NCI-H2081 treated with DMSO at 0.1 percent for 48 hours (cell line): ENCODE measurements at regions not wholly inside any gene's neighbourhood (a gene's known extent, or its start where the extent isn't known, plus 50 kb on each side); places are given as distances from the start of the nearest gene placed in this dataset.

Experiments used
- DNase-seq: peaks from one replicate; lab custom pipeline; 2025; lab: John Stamatoyannopoulos, UW

DNA sequence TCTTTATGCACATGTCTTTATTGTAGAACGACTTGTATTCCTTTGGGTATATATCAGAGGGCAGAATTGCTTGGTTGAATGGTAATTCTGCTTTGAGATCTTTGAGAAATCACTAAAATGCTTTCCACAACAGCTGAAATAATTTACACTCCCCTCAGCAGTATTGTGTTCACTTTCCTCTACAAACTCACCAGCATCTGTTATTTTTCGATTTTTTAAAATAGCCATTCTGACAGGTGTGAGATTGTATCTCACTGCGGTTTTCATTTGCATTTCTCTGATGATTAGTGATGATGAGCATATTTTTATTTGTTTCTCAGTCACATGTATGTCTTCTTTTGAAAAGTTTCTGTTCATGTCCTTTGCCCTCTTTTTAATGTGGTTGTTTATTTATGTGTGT lies 459.8 kb downstream of the PABPC4L start:
- DNase-seq, result no peak

DNA sequence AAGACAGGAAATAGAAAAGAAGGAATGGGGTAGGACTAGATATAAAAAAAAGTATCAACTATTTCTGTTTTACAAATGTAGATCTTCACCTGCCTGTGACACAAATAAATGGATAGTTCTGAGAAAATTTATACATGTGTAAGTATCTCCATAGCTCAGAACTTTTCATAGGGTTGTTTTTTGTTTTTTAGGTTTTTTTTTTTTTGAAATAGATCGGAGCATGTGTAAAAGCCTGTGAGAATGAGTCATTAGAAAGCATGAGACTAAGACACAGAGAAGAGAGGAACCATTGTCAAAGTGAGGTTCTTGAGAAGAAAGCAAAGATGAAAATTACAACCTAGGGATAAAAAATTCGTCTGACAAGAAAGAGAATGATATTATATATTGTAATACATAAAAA lies 481.6 kb downstream of the PABPC4L start:
- DNase-seq, result no peak

DNA sequence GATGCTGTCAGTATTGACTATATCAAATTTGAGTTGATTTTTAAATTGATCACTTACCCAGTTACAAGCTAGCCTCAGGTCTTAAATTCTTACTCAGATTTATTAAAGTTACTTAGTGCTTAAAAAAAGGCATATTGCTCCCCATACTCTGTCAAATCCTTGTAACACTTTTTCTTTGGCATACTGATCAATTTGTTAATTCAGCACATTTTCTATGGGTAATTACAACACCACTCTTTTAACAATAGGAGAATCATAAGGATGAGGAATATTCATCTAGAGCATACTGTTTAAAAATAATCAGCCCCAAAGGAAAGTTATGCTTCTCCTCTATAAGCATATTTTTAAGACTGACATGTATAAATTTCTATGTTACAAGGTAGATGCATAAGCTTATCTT lies 482.5 kb downstream of the PABPC4L start:
- no peak for DNase-seq

DNA sequence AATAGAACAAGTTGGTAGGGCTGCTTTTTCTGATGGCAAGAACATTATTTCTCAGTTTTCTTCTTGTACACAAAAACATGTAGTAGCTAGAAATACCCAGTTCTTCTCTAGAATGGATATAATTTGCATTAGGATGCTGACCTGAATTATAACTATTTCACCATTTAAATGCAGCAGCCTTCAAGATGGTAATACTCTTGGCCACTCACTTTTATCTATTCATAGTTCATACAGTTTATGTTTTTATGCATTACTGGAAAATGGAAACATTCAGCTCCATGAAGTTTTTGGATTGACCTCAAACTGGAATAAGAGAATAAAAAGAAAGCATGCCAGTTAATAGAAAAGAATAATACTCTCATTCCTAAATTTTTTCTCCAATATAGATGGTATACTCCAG lies 487.4 kb downstream of the PABPC4L start:
- DNase-seq, result no peak

DNA sequence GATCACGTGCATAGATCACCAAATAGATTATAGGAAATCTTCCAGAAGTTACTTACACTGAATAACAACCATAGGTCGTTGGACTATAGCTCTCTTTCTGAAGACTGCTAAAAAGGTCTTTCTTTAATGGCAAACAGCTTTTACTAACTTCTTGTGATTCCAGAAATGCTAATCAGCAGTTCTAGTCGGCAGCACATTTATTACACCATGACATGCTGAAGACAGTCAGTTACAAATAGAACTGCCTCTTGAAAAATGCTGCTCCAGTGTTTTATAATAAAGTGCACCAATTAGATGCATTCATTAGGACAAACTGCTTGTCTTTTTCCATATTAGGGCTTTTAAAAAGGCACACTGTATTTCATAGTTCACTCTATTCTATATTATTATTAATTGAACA lies 488.2 kb downstream of the PABPC4L start:
- no peak for DNase-seq

DNA sequence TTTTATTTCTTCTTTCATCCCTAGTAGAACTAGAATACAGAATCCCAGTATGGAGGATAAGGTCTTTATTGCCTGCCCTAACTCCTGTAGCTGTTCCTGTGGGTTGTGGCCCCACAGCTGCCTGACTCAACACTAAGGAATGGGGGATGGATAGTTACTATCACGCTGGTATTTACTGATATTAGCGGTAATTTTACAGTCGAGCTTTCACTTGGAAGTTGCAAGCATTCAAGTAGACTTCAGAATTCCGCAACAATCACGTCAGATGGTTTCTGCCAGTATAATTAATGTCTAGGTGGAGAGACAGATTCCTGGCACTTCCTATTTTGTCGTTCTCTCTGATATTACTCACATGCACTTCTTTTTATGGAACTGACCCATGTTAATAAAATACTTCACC lies 489.8 kb downstream of the PABPC4L start:
- no peak for DNase-seq

DNA sequence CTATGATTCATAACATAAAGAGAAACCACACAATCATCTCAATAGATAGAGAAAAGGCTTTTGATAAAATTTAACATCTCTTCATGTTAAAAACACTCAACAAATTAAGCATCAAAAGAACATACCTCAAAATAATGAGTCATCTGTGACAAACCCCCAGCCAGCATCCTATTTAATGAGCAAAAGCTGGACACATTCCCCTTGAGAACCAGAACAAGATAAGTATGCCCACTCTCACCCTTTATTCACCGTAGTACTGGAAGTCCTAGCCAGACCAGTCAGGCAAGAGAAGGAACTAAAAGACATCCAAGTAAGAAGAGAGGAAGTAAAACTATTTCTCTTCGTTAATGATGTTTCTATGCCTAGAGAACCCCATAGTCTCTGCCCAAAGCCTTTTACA lies 507.2 kb downstream of the PABPC4L start:
- DNase-seq, result no peak

DNA sequence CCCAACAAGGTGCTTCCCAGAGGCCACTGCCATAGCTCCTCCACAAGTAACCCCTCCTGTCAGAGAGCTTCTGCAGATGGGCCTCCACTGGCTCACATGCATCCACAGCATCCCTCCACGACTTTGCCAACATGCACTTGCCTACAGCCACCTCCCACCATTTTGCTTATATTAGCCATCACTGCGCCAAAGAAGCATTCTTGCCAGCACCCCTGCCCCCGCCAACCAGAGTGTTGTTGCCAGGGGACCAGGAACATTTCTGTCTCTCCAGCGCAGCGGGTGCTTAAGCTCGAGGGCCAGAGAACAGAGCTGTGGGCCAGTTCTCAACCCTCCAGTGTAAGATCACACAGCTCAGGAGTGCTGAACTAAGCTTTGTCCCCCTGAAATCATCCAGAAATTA lies 517.6 kb downstream of the PABPC4L start:
- no peak for DNase-seq

DNA sequence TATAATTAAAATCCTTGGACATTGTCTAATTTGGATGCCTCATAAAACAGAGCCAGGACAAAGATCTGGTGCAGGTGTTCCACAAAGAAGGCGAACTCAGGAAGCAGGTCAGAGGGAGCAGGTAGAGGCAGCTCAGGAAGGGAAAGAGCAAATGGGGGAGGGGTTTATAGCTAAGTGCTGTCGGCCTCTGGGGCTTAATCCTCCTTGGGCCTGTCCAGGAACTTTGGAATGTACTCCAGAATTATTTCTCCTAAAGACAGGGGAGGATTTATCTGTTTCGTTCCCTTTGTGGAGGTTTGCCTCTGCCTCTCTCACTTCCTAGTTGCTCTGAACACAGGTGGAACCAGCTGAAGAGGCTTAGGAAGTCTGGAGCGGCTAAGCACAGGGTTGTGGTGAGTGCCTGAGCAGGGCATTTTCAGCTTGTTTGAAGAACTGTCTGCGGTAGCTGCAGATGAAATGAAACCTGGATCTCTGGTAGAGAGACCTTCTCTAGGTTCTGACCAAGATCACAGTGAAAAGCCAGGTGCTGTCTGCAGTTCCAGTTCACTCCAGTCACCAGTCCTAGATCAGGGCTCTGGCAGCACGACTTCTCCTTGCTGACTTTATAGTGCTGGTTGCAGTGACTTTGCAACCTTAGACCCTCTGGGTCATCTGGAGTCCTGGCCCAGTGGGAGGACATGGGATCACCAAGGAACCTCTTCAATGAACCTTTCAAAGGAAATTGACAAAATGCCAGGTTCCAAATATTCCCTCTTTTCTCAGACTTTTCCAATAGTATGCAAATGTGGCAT lies 519.2 kb downstream of the PCDH10 start:
- DNase-seq, result no peak

DNA sequence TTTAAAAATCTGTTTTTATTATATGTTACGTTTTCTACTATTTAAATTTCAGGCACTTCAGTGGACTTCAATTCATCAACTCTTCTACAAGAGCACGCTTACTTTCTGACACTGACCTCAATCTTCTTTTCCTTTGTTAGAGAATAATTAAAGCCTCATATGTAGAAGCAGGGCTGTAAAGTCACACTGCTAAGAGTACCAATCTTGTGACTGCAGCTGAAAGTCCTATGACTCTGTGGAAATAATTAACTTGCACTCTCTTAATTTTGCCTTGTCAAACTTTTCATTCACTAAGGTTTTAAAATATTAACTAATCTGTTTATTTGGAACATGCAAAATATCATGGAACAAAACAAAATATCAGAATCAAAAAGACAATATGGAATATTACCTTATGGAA lies 498.1 kb downstream of the PCDH10 start:
- no peak for DNase-seq

DNA sequence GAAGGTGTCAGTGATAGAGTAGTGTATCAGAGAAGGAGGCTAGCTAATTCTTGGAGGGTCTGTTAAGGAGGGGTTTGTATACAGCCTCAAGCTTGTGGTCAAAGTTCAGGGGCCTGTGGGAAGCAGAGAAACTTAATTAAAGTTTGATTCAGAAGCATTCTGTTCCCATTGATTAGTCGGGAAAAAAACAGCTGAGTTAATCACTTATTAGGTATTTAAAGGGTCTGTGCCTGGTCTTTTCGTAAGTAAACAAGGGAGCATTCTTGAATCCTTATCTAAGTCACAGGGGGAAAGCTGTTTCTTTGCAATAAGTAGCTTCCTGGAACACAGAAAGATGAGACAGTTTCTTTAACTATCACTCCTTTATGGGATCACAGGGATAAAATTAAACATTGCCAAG lies 492.1 kb downstream of the PCDH10 start:
- DNase-seq, result no peak

DNA sequence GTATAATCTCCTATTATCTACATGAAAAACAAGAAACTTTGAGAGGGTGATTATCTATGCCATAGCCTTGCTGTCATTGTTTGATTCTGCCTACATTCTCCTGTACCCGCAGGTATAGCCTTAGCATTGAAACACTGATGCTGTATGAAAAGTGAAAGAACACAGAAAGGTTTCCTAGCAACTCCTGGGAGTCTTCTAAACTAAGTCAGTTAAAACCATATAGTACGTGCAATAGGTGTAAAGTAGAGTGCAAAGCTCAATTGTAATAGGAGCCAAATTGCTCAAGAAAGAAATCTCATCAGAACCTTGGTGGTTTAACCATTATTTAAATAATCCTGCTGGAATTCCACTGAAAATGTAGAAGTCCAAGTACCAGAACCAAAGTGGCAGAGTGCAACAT lies 489.7 kb downstream of the PCDH10 start:
- no peak for DNase-seq

DNA sequence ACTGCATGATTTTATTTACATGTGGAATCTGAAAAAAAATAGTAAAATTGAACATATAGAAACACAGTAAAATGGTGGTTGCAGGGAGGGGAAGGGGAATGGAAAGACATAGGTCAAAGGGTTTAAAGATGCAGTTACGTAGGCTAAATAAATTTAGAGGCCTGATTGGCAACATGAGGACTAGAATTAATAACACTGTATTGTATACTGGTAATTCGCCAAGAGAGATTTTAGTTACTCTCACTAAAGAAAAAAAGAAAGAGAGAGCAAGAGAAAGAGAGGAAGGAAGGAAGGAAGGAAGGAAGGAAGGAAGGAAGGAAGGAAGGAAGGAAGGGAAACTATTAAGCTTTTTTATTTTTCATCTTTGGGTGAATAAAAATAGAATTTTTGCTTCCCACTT lies 488.1 kb downstream of the PCDH10 start:
- DNase-seq, result no peak

DNA sequence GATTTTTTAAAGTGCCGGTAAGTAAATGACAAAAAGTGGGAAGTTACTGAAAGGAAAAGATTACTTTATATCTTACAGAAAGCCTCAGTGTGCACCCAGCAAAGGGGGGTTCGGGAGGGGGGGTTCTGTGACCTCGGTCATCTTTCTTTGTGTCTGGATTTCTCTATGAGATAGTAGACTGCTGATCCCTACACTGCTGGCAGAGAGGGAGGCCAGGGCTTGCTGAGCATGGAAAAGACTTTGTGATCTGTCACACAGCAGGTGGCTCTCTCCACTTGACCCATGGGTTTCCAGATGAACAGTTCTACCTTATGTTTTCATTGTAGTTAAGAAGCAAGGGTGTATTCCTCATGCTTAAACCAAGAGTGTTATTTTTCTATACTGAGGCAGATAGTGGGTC lies 475.6 kb downstream of the PCDH10 start:
- no peak for DNase-seq

DNA sequence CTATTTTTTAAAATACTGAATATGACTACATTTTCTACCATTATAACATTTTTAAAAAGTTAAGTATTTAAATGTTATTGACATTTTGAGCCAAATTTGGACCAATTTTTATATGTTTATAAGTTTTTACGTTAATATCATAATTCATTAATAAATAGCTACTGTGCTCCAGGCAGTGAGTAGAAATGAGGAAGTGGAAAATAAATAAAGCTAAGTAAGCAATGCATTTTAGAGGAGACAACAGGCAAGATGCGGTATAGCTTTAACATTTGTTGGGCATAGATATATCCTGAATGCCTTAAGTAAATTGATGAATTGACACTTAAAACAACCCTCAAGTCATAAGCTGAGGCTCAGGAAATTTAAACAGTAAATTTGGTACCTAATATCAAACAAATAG lies 474.8 kb downstream of the PCDH10 start:
- DNase-seq, result no peak

DNA sequence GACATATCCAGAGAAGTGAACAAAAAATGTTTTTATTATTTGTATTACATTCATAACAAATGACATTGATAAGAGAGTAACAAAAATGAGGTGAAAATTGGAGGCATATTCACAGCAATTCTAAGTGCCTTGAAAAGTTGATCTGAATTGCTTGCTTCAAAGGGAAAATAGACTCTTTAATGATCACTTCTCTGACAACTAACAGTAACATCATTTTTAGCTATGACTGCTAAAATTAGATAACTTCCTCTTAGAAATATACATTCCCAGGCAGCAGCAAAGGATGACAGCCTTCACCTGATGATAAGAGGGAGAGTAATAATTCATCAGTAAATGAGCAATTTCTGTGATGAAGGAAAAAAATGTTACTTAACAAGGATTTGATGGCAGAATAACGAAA lies 472.5 kb downstream of the PCDH10 start:
- DNase-seq, result no peak

DNA sequence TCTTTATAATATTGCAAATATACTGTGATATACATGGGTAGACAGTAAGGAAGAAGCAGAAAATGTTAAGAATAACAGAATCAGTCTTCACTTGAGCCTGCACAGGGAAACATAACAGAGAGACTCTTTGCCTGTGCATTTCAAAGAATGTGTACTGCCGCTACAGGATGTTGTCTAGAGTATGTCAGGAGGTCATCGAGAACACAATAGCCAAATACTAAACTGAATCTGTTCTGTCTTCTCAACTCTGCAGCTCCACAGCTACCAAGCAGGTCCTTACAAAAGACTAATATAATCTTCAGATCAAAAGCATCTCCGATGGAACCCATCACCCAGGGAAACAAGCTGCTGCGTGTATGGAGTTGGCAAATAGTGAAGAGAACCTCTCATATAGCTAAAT lies 471.5 kb downstream of the PCDH10 start:
- DNase-seq, result no peak

DNA sequence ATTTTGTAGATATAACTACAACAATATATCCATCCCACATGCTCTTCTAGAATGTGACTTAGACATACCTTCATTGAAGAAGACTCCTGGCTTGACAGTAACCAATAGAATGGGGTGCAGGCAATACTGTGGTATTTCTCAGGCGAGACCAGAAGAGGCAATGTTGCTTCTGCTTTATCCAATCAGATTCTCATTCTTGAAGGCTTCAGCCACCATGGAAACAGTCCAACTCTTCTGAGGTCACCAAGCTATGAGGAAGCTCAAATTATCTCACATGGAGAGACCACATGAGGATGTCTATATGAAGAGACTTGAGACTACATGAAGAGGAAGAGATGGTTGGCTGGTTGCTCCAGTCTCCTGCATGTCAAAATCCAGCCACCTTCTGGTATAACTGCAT lies 469.9 kb downstream of the PCDH10 start:
- no peak for DNase-seq

DNA sequence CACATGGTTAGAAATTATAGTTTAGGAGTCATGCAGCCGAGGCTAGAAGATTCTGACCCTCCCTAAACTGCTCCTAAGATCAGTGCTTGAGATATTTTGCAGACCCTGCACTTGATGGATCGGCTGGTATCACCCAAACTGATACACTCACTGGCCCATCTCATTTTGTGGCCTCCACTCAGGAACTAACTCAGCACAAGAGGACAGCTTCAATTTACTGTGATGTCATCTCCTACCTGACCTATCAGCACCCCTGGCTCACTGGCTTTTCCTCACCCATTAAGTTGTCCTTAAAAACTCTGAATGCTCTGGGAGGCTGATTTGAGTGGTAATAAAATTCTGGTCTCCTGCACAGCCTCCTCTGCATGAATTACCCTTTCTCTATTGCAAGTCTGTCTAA lies 450.9 kb downstream of the PCDH10 start:
- no peak for DNase-seq

DNA sequence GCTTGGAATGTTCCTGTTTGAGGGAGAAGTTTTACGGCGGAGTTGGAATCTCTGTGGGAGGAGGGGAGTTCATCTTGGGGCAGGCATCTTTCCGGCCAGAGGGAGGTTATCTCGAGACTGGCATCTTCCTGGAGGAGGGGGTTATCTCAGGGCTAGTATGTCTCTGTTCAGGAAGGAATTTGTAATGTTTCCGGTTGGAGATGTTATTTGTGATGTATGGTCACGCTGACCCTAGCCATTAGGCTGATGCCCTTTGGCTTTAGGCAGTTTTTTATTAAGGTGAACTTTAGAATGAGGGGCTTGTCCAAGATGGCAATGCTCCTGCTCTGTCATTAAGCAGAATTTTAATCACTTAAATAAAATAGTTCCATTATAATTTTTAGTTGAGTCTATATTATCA lies 449.7 kb downstream of the PCDH10 start:
- no peak for DNase-seq

DNA sequence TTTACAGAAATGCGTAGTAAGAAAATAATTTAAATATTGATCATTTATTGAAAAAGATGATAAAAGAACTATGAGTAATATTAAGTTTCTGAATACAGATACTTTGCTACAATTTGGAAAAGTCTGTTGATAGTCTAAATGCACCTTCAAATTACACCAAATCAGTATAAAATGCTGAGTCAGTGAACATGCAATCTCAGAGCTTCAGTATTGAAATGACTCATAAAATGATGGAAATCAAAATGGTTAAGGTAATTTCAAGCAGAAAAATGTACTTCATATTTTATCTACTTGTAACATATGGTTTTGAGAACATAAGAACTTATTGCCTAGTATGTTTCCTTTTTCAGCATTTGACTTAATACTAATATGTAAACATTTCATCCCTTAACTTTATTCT lies 448.2 kb downstream of the PCDH10 start:
- DNase-seq, result no peak

DNA sequence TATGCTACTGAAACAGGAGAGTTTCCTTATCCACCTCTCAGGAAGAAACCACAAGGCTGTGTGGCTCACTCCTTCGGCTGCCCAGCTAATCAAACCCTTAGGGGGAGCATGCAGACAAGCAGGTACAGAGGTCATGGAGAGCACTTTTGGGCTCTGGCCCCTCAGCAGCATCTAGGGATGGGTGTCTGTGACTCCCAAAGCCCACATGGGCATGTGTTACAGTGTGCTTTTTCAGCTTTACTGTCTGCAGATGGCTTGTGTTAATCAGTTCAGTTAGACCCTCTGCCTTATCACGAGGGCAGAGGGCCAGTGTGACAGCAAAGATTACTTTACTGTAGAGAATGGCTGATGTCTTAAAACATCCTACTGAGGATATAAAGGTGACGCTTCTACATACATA lies 447.4 kb downstream of the PCDH10 start:
- no peak for DNase-seq

DNA sequence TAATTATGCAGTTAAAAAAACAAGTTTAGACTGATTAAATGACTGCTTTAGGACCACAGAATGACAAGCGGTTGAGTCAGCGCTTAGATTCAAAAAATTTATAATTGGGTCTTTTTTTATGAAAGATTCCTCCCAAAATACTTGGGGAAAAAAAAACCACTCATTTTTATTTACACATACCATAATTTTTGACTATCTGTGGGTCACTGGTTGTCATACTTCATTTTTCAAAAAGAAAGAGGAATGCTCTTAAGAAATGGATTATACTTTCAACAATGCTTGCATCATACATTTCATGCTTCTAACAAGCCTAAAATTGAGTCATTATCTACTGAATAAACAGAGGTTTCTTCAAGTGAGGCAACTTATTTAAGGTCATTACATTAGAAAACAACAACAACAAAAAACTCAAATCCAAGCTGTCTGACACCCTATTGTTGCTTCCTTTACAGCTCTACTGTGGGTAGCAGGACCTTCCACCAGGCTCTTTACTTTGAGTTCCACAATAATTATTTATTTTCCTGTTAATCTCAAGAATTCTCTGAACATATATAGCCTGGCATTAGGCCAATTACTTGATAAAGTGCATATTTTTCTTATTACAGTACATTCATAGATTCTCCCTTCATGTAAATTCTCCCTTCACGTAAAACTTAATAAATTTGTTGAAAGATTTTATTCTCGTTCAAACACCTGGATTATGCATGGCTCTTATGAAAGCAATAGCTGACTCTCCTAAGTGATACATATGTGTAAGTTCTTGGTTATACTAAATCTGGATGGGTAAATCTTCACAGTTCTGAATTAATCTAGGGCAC lies 445.5 kb downstream of the PCDH10 start:
- no peak for DNase-seq

DNA sequence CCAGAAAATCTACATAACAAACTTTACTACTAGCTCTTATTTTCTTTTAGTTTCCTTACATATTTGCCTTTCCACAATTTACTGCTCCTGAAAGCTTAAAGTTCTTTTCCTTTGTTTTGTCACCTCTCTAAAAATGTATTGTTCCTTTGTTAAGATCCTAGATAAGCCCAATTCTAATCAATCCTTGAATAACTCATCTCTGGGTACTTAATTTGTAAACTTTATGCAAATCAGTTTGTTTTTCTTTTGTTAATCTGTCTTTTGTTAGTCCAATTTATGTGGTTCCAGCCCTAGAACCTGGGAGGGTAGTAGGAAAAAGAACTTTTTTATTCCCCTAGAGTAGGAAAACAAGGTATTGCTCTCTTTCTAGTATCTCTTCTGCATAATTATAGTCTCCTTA lies 444.7 kb downstream of the PCDH10 start:
- DNase-seq, result no peak
